NCI-H1930 (cell line): ENCODE measurements at regions not wholly inside any gene's neighbourhood (a gene's known extent, or its start where the extent isn't known, plus 50 kb on each side); places are given as distances from the start of the nearest gene placed in this dataset.

Experiments used
- DNase-seq, 2 experiments: peaks; one replicate each; lab custom pipeline; 2025; lab: John Stamatoyannopoulos, UW

DNA sequence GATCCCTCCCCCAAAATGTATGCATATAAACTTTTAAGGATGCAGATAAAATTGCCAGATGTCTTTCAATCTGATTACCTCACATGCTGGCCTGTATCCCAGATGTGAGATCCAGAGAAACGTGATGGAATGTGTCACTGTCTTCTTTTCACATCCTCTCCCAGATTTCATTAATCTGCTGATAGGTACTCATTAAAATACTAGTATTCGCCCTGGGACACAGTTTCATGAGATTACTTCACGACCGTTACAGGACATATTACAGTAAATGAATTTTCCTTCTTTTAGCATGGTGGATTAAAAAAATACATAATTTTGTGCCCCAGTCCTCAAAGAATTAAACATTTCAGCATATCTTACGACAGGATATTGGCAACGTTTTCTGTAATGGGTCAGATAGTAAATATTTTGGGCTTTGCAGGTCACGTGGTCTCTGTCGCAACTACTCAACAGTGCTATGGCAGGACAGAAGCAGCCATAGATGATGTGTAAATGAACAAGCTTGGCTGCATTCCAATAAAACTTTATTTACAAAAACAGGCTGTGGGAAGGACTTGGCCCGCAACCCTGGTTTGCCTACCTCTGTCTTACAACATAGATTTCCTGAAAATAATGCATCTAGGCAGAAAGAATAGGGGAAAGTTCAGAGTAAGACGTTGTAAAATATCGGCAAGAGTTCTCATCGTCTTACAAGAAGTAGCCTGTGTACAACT is 156.0 kb upstream of the DIO3 start:
- no peak for DNase-seq

DNA sequence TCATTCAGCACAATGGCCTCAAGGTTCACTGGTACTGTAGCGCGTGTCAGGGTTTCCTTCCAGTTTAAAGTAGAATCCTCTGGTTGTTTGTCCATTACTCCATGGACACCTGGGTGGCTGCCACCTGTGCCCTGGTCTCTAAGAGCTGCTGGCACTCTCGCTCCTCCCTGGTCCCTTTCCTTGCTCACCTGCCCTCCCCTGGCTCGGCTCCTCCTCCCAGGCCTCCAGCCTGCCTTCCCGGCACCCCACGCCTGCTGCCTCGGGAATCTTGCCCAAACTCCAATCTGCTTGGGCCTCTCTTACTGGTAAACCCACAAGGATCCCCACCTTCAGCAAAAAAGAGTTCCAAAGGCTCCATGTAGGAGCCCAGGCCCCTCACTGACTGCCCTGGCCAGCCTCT is 154.4 kb upstream of the DIO3 start:
- no peak for DNase-seq

DNA sequence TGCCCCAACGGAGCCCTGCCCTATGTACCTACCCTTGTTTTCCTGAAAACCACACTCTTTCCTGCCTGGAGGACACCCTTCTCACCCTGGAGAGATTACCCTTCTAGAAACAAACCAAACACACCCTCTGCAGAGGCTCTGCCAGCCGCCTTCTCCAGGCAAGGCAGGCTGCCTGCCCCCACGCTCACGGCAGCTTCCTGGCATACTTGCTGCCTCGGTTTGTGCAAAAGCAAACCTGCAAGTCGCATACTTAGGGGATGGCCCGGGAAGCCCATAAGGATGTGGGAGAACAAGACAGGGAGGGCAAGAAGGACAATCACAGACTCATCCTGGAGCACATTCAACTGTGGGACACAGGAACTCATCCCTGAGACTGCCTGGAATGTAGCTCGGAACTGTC is 154.0 kb upstream of the DIO3 start:
- no peak for DNase-seq

DNA sequence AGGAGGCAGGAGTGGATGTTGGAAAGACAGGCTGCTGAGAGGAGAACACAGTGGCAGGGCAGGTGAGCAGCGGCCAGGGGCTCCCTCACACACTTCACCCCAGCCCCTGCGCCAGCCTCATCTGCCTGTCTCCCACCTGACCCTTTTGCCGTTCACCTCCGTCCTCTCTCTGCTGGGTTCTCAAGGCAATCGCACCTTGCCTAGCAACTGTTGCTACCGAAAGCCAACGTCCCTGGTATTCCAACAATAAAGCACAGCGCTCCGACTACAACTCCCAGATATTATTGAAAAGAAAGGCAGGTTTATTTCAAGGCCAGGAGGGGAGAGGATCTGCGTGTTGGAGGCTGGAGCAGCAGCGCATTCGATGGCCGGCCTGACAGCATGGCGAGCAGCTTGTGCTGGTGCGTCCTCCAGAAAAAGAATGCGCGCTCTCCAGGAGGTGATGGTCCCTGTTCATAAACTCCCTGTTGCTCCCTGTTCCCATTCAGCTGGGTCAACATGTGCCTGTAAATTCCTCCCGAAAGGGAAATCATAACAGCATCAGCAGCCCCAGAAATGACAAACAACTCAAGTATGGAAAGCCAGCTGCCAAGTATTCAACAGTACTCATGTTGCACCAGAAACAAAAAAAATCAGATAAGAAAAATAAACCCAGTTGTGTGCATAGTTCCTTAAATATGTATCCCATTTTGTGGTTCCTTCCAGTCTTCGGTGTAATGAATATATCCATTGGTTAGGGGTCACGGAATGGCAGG is 153.0 kb upstream of the DIO3 start:
- no peak for DNase-seq

DNA sequence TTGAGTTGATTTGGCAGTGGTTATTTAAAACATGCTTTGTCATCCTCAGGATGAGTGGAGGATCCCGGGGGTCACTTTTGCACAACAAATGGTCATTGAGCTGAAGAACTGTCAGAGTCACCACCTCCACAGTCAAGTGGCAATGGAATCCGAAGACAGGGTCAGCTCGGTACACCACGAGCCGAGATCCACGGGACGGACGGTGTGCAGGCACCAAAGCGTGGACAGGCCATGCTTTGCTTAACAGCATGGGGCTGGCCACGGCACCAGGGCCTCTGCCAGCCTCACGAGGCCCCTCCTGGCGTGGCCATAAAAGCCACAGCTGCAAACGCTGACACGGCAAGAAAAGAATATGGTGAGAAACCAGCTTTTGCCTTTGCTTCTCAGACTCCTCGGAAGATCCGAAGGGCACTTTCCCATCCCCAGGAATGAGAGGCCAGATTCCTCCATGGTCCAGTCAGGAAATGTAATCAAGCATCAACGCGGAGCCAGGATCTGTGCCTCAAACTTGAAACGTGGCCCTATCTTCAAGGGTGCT is 152.2 kb upstream of the DIO3 start:
- DNase-seq = no peak

DNA sequence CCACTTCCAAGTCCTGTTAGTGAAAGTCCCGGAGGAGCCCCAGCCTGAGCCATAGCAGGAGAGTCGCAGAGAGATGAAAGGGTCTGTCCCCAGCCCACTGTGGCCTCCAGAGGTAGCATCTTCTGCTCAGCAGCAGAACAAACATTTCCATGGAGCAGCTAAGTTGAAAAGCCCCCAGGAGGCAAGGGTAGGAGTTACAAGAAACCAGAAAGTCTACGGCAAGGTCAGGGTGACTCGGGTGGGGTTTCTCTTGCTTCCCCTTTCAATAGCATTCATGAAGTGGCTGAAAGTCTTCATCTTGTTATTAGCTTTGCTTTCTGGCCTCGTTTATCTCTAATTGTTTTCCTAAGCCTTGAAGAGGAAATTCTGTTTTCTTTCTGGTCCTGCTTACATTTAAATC is 151.2 kb upstream of the DIO3 start:
- DNase-seq = no peak

DNA sequence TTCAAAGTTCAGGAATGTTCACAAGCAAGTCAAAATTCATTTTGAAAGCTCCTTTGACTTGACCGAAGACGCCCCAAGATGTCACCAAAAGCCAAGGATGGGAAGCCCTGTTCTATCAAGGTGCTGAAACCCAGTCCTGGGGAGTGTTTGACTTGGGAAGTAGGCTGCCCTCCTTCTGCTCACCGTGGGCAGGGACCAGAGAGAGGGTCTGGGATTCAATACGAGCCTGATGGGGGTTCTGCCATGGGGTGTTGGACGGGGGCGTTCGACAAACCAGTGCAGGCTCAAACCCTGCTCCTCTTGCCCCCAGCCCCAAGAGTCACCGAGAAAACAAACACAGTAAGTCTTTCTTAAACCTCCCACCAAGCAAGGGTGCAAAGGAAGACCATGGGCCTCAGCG is 150.1 kb upstream of the DIO3 start:
- DNase-seq = no peak

DNA sequence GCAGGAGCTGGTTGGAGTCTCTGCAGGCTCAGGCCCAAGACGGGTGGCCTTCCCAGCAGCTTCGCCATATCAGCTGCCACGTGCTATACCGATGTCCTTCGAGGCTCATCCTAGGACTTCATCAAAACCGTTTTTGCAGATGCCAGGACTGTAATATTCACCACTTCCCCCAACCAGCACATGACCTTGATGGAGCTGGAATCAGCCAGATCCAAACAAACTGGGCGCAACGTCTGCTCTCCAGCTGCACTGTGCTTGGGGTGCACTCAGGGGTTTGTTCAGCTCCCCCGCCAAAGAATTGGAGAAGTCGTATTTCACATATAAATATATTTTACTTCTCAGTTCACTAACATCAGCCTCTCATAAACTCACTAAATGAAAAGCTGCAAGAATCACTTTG is 149.5 kb upstream of the DIO3 start:
- no peak for DNase-seq

DNA sequence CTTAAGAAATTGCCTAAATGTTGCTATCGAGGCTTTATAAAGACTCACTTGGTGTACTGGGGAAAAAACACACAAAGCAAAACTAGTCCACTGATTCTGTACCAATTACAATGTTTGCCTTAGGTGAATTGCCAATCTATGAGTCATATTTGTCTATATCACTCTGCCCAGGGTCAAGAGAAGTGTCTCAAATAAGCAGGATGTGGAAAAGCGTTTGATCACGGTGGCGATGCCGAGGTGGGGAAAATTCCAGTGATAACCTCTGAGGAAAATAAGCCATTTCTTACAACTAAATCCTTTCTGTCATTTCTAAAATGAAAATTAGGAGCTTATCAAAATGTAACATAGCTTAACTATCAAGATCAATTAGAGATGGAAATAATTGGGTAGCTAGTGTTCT is 148.6 kb upstream of the DIO3 start:
- DNase-seq = no peak

DNA sequence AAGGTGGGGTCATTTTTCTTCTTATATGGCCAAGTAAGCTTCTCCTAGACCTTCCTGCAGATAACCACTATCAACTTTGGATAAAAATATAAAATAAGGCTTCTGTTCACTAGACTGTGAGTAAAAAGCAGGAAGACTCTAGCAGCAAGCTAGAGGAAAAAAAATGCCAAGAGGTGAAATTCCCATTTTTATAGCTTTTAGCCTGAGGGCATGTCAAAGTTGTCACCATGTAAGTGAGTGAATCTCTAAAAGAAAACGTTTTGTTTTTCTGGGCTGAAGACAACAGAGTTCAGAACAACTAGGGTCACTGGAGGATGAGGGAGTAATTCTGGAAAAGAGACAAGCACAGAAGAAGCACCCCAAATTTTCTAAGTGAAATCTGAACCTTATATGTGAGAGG is 143.9 kb upstream of the DIO3 start:
- no peak for DNase-seq

DNA sequence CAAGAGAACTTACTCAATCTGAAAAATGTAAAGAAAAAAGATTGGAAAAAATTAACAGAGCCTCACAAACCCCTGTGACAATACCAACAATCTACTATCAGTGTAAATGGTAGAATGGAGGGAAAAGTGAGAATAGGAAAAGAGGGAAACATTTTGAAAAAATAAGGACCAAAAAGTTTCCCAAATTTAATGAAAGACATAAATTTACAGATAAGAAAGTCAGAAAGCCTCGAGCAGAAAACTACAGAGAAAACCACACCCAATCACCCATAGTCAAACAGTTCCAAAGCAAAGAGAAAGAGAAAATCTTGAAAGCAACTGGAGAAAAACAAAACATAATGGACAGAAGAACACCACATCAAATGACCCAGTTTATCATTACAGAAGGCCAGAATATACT is 142.7 kb upstream of the DIO3 start:
- no peak for DNase-seq

DNA sequence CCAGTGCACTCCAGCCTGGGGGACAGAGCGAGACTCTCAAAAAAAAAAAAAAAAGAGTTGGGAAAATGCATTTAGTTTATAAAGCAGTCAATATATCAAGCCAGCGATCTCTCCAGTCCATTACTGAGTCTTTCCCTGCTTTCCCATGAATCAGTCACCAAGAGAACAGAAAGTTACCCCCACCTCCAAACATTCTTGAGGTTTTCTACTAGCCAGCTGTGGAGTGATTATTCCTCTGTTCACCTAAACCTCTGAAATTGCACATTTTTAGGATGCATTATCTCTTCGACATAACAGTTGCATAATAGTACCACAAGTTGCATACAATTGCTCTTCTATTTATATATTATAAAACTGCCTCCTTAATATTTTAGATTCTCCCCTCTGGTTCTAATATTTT is 134.8 kb upstream of the DIO3 start:
- no peak for DNase-seq

DNA sequence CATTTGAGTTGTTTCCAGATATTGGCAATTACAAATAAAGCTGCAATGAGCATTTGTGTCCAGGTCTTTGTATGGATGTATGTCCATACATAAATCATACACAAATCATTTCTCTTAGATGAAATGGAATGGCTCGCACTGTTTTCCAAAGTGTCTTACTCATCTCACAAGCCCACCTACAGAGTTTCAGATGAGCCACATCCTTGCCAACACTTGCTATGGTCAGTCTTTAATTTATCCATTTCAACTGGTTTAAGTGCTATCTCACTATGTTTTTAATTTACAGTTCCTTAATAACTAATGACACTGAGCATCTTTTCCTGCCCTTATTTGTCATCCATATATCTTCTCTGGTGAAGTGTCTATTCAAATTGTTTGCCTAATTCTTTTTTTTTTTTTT is 132.9 kb upstream of the DIO3 start:
- DNase-seq = no peak

DNA sequence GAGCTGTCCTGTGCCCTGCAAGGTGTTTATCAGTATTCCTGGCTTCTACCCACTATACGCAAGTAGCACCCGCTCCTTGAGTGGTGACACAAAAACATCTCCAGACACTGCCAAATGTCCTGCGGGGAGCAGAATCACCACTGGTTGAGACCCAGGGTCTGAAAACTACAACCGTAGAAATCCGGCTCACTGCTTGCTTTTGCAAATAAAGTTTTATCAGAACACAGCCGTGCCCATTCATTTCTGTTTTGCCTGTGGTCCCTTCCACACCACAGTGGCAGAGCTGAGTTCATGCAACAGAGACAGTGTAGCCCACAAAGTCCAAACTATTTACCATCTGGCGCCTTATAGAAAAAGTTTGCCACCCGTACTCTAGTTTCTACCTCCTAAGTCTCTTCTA is 125.7 kb upstream of the DIO3 start:
- no peak for DNase-seq

DNA sequence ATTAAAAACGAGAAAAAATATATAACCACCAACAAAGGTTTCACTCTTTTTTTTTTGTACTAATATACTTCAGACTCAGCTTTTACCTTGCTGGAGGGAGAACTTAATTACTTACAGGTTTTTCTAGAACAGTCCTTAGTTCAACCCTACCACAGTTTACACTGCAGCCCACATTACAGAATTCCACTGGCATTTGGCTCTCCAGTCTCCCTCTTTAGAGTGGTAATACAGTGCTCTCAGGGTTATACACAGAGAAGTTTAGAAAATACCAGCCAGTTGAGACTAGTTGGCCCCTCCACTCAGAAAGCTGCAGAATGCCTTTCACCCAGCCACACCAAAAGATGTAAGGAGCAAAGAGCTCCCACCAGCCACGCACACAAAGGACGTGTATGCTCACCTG is 122.3 kb upstream of the DIO3 start:
- no peak for DNase-seq

DNA sequence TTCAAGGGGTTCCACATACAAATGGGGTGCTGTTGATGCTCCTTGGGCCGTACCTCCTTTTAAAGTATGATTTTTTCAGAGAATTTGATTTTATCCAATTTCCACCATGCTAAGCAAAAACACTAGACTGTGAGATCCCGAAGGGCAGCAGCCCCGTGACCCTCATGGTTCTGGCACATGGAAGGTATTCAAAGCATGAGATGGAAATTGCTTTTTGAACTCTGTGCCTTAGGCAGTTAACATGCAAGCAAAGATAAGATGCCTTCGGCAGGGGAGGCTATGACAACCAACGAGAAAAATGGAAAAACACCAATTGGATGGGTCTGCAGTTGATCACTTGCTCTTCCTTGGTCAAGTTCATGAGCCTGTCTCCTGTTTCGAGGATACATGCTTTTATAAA is 120.8 kb upstream of the DIO3 start:
- DNase-seq = no peak

DNA sequence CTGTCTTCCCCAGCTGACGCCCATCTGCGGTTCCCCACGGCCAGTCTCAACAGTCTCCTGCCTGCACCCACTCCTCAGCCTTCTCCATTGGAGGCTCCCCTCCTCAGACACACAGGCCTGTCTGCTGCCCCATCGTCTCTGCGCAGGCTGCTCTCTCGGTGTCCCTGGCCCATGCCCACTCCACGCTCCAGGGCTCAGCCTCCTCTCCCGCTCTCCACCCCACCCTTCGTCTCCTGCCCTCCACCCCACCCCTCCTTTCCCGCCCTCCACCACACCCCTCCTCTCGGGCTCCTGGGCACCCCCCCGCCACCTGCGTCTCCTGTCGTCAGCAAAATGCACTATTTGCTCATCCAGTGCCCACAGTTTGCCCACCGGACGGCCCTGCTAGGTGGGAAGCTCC is 119.6 kb upstream of the DIO3 start:
- DNase-seq = no peak

DNA sequence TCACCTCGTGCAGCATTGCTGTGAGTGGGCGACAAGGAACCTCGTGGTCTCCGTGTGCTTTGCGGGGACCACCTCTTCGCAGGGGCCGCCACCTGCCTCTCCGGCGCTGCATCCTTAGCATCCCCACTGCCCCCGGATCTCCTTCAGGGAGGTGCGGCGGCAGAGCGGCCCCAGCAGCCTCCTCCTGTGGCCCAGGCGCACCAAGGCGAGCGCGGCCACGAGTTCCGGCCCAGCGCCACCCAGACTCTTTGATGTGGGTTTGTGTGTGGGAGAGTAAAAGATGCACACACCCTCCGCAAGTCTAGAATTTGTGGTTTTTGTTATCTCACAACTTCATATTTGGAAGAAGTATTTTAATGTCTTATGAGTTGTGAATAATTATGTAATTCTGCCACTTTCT is 118.8 kb upstream of the DIO3 start:
- DNase-seq = no peak

DNA sequence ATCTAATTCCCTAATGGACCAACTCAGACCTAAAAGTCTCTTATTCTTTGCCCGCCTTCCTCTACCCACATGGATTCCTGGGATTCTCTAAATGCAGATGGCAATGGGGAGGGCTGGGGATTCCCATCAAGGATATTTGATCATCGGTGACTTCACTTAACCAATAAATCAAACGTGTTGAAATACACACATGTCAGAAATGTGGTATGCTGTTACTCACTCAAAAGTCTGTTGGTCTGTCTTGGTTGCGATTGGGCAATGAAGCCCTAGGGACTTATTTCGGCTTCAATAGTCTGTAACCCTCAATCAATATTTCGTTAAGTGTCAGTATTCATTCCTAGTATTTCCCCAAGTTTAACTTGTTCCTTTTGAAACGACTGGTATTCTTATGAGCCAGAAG is 117.2 kb upstream of the DIO3 start:
- DNase-seq = no peak

DNA sequence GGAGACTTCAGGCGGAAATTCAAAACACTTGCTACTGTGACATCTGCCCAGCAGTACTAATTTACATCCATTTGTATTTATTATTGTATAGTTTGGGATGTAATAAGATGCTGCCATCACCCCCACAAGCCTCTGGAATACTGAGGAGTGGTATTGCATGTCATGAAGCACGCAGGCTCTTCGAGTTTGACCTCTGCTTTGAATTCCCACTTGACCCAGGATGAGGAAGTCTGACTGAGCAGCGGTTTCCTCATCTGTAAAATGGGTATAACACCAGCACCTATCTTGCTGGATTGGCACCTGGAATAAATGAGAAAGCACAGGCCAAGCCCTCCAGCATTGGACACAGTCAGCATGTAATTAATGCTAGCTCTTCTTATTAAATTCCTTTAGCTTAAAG is 116.0 kb upstream of the DIO3 start:
- no peak for DNase-seq

DNA sequence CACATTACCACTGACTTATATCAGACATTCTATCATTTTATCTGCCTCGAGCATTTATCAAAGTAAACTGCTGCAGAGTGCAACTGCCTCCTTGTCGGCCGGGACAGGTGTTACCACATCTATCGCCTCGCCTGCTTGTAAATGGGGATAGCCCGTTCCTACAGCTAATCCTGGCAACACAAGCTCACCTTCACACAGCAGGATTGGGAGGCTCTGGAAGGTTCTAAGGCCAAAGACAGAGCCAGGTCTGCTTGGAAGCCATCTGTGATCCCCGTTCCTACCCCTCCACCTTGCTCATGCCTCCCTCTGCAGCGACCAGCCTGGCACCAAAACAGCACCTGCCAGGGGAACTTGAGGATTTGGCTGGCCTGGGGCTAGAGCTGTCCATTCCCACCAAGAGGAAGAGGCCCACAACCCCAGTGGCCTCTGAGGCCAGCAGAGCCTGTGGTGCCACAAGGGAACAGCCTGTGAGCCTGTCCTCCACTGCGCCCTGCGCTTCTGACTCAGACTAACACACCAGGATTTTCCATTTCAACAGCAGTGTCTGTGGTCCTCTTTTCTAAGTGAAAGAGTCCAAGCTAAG is 114.8 kb upstream of the DIO3 start:
- DNase-seq = no peak

DNA sequence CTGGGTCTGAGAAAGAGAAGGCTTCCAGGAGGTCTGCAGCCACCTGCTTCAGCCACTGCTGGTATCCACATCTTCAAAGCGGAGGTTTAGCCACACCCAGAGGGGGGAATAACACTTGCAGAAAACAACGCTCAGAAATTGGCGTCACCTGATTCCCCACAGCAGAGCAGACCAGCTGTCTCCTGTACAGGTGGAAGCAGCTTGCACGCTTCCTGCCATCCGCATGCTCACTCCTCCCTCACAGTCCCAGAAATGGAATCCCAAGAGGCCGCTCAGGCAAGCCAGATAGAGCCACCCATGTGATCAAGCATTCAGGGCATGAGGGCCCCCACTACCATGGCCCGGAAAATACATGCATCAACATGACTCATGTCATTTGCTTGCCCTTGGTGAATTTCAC is 112.2 kb upstream of the DIO3 start:
- DNase-seq = no peak

DNA sequence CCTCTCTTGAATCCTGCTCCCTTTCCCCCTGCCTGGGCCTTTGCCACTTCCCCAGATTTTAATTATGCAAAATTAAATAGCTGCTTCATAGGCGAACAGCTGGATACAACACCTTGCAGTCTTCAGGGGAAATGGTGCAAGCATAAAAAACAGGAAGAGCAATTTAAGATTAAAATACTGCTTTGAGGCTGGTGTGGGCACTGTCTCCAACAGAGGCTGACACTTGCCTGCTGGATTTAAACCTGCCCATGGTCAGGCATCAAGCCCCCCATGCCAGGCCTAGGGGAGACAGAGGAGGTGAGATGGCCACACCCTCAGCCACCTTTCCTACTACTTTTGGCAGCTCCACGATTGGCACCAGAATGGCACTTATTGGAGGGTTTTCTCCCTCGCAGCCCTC is 110.1 kb upstream of the DIO3 start:
- no peak for DNase-seq
